SK-N-SH treated with all-trans-retinoic acid at 6 μM for 48 hours (cell line): ENCODE measurements at regions not wholly inside any gene's neighbourhood (a gene's known extent, or its start where the extent isn't known, plus 50 kb on each side); places are given as distances from the start of the nearest gene placed in this dataset.

Experiments used
- ATAC-seq: fragments of 200-7000 bp; cut with Tn5 transposase; 3 replicates; pipeline ENCODE4 v1.9.1; 2020; ENCODE audit warnings: mild to moderate bottlenecking, moderate library complexity
- BACH2 ChIP-seq: fragments of 250-450 bp; sonication (Bioruptor Pico); IDR thresholded peaks from 2 replicates; pipeline ENCODE4 v1.9.0; 2021; ENCODE audit warnings: mild to moderate bottlenecking, borderline replicate concordance
- CSDC2 ChIP-seq: fragments of 250-450 bp; sonication (Bioruptor Pico); IDR thresholded peaks from 2 replicates; pipeline ENCODE4 v1.5.0; 2020; ENCODE audit warnings: mild to moderate bottlenecking, moderate library complexity
- CSRNP3 ChIP-seq: fragments of 250-450 bp; sonication (Bioruptor Pico); IDR thresholded peaks from 2 replicates; pipeline ENCODE4 v1.5.1; 2021; ENCODE audit warnings: mild to moderate bottlenecking, moderate library complexity
- ESRRG ChIP-seq: fragments of 250-450 bp; sonication (Bioruptor Pico); IDR thresholded peaks from 2 replicates; pipeline ENCODE4 v1.6.1; 2021; ENCODE audit warnings: mild to moderate bottlenecking
- GLIS3 ChIP-seq: fragments of 250-450 bp; sonication (Bioruptor Pico); IDR thresholded peaks from 2 replicates; pipeline ENCODE4 v1.5.0; 2020; ENCODE audit warnings: mild to moderate bottlenecking, moderate library complexity
- ISL1 ChIP-seq: fragments of 250-450 bp; sonication (Bioruptor Pico); IDR thresholded peaks from 2 replicates; pipeline ENCODE4 v2.1.2; 2022; ENCODE audit warnings: mild to moderate bottlenecking, moderate library complexity
- OSR1 ChIP-seq: fragments of 250-450 bp; sonication (Bioruptor Pico); IDR thresholded peaks from 2 replicates; pipeline ENCODE4 v1.8.0; 2022; ENCODE audit warnings: moderate library complexity, mild to moderate bottlenecking, inconsistent platforms
- PPARA ChIP-seq: fragments of 250-450 bp; sonication (Bioruptor Pico); IDR thresholded peaks from 2 replicates; pipeline ENCODE4 v1.5.0; 2020; ENCODE audit warnings: mild to moderate bottlenecking, borderline replicate concordance
- TCF4 ChIP-seq: fragments of 250-450 bp; sonication (Bioruptor Pico); IDR thresholded peaks from 2 replicates; pipeline ENCODE4 v1.8.0; 2021; ENCODE audit warnings: mild to moderate bottlenecking, moderate library complexity, borderline replicate concordance
- TOX ChIP-seq: fragments of 250-450 bp; sonication (Bioruptor Pico); IDR thresholded peaks from 2 replicates; pipeline ENCODE4 v1.8.0; 2021; ENCODE audit warnings: mild to moderate bottlenecking, moderate library complexity, borderline replicate concordance
- TSHZ2 ChIP-seq: fragments of 250-450 bp; sonication (Bioruptor Pico); IDR thresholded peaks from 2 replicates; pipeline ENCODE4 v1.5.0; 2020; ENCODE audit warnings: mild to moderate bottlenecking, moderate library complexity
- ZC3H10 ChIP-seq: fragments of 250-450 bp; sonication (Bioruptor Pico); IDR thresholded peaks from 2 replicates; pipeline ENCODE4 v1.5.1; 2021; ENCODE audit warnings: mild to moderate bottlenecking, moderate library complexity
- ZFP3 ChIP-seq: fragments of 250-450 bp; sonication (Bioruptor Pico); IDR thresholded peaks from 2 replicates; pipeline ENCODE4 v1.5.0; 2020; ENCODE audit warnings: mild to moderate bottlenecking, moderate library complexity
- ZFP30 ChIP-seq: fragments of 450-650 bp; formaldehyde crosslinking; IDR thresholded peaks from 2 replicates; pipeline ENCODE4 v1.5.0; 2022; ENCODE audit warnings: mild to moderate bottlenecking, moderate library complexity
- ZNF565 ChIP-seq: fragments of 450-650 bp; formaldehyde crosslinking; conservative IDR thresholded peaks from 2 replicates; pipeline ENCODE4 v1.5.0; 2020; ENCODE audit warnings: low read depth, mild to moderate bottlenecking, moderate library complexity
- ZNF70 ChIP-seq: fragments of 450-650 bp; formaldehyde crosslinking; IDR thresholded peaks from 2 replicates; pipeline ENCODE4 v1.5.0; 2020; ENCODE audit warnings: mild to moderate bottlenecking, moderate library complexity
- ZNF8 ChIP-seq: fragments of 450-650 bp; formaldehyde crosslinking; IDR thresholded peaks from 2 replicates; pipeline ENCODE4 v1.5.0; 2020; ENCODE audit warnings: mild to moderate bottlenecking, moderate library complexity
- TF ChIP-seq, protein P1 (sequence below): fragments of 250-450 bp; sonication (Bioruptor Pico); IDR thresholded peaks from 2 replicates; pipeline ENCODE4 v1.8.0; 2021; ENCODE audit warnings: low read depth, mild to moderate bottlenecking, moderate library complexity, borderline replicate concordance
- TF ChIP-seq, protein P2 (sequence below): fragments of 250-450 bp; sonication (Bioruptor Pico); IDR thresholded peaks from 2 replicates; pipeline ENCODE4 v1.5.1; 2020; ENCODE audit warnings: low read depth, mild to moderate bottlenecking, moderate library complexity

- ATAC-seq = no peak; the same call in 2 of the 3 replicates
- no peak for TF ChIP-seq ZC3H10
- TF ChIP-seq ZFP30 (CRISPR knock-in tag) = no peak
- no peak for TF ChIP-seq TSHZ2 (CRISPR knock-in tag)
- TF ChIP-seq ZNF565 (CRISPR knock-in tag) = no peak
- no peak for TF ChIP-seq BACH2
- TF ChIP-seq CSRNP3 = no peak
- TF ChIP-seq ISL1 = no peak
- TF ChIP-seq, protein P1, sequence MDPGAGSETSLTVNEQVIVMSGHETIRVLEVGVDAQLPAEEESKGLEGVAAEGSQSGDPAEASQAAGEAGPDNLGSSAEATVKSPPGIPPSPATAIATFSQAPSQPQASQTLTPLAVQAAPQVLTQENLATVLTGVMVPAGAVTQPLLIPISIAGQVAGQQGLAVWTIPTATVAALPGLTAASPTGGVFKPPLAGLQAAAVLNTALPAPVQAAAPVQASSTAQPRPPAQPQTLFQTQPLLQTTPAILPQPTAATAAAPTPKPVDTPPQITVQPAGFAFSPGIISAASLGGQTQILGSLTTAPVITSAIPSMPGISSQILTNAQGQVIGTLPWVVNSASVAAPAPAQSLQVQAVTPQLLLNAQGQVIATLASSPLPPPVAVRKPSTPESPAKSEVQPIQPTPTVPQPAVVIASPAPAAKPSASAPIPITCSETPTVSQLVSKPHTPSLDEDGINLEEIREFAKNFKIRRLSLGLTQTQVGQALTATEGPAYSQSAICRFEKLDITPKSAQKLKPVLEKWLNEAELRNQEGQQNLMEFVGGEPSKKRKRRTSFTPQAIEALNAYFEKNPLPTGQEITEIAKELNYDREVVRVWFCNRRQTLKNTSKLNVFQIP (CRISPR knock-in tag) = no peak
- no peak for TF ChIP-seq ZNF70
- TF ChIP-seq ESRRG (CRISPR knock-in tag) = no peak
- no peak for TF ChIP-seq CSDC2 (CRISPR knock-in tag)
- no peak for TF ChIP-seq ZNF8 (CRISPR knock-in tag)
- TF ChIP-seq TCF4 = no peak
- no peak for TF ChIP-seq OSR1 (CRISPR knock-in tag)
- no peak for TF ChIP-seq PPARA (CRISPR knock-in tag)
- no peak for TF ChIP-seq GLIS3 (CRISPR knock-in tag)
Observed at GRCh38 chrX:16240231-16240905, 73.1 kb downstream of the MAGEB17 start.

DNA sequence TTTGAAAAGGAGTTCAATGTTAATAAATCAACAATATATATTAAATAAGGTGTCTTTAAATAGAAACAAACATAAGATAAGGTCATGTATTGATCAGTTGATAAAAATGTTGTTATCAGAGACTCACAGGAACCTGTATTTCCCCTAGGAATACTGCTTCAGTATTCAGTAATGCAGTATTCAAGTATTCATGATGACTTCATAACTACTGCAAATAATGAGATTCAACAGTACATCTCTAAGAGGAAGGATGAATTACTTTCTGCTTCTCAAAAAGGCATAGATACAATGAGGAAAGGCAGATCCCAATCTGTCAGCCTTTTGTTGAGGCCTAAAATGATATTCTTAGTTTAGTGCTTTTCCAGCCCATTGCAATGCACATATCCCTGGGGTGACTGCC is 73.7 kb downstream of the MAGEB17 start:
- TF ChIP-seq ZNF70 (no peak), CSRNP3 (no peak), TOX (CRISPR knock-in tag) (no peak), ISL1 (no peak), ESRRG (CRISPR knock-in tag) (no peak), ZFP30 (CRISPR knock-in tag) (no peak)
- TF ChIP-seq, protein P2, sequence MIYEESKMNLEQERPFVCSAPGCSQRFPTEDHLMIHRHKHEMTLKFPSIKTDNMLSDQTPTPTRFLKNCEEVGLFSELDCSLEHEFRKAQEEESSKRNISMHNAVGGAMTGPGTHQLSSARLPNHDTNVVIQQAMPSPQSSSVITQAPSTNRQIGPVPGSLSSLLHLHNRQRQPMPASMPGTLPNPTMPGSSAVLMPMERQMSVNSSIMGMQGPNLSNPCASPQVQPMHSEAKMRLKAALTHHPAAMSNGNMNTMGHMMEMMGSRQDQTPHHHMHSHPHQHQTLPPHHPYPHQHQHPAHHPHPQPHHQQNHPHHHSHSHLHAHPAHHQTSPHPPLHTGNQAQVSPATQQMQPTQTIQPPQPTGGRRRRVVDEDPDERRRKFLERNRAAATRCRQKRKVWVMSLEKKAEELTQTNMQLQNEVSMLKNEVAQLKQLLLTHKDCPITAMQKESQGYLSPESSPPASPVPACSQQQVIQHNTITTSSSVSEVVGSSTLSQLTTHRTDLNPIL (CRISPR knock-in tag) = no peak
- ATAC-seq = no peak

- no peak for ATAC-seq
- TF ChIP-seq PPARA (CRISPR knock-in tag) (no peak), TCF4 (no peak), ZFP3 (CRISPR knock-in tag) (no peak), GLIS3 (CRISPR knock-in tag) (no peak)
- TF ChIP-seq, protein P1 (CRISPR knock-in tag) = no peak
Observed at GRCh38 chrX:16250296-16250695, 83.0 kb downstream of the MAGEB17 start.
